HG02970 (cell line): ENCODE measurements at regions not wholly inside any gene's neighbourhood (a gene's known extent, or its start where the extent isn't known, plus 50 kb on each side); places are given as distances from the start of the nearest gene placed in this dataset.
"Not testable (repeated sequence)": the region's sequence is repeated elsewhere in the genome, so short reads cannot be mapped to it uniquely, and the experiment has no call there.

ENCODE experiments used
- ATAC-seq: cut with Tn5 transposase; IDR thresholded peaks from one replicate; pipeline ENCODE4 v1.9.1; 2021; ENCODE audit warnings: mild to moderate bottlenecking, moderate library complexity, moderate number of reproducible peaks; ENCODE audit not compliant: unreplicated experiment, low FRiP score

DNA sequence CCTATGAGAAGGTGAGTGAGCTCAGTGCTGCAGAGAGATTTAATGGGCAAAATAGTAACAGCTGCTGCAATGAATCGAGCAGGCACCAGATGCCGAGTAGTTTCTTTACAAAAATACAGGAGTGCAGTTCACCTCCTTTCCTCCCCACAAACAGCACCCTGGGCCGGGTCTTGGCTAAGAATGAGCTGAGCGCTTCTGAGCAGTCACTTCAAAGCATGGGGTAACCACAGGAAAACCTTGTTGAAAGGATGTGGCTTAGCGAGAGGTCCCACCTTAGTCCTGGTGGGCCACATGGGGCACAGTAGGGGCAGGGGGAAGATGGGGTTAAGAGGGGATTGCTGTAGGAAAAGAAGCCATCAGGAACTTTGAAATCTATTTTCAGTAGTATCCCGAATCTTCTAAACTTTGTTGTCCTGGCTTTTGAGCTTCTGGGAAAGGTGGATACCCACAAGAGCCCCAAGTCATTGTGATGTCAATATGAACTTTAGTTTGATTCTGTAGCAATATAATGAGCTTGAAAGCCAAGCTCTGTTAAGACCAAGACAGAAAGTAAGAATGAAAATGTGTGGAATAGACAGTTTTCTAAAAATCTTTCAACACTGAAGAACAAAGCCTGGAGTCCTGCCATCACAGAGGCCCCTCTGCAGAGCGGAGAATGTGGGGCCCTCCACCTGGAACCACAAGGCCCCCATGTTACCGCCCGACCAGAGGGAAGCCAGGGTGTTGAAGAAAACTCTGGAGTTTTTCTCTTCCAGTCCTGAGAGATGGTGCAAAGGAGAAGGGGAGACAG is 101.0 kb upstream of the ZNF236 start:
- ATAC-seq = no peak

DNA sequence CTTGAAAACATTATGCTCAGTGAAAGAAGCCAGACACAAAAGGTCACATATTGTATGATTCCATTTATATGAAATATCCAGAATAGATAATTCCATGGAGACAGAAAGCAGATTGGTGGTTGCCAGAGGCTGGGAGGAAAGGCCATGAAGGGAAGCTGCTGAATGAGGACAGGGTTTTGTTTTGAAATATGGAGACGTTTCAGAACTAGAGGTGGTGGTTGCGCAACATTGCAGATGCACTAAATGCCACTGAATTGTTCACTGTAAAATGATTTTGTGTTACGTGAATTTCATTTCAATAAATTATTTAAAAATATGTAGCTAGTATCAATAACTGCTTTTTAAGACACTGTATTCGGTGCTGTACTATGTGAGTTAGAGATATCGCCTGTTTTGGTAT is 101.7 kb upstream of the ZNF236 start:
- no peak for ATAC-seq

- ATAC-seq = no peak
These were observed 107.2 kb upstream of the ZNF236 start for GRCh38 chr18:76715012-76715610.

- no peak for ATAC-seq
These were observed 108.9 kb upstream of the ZNF236 start for GRCh38 chr18:76713432-76713831.

DNA sequence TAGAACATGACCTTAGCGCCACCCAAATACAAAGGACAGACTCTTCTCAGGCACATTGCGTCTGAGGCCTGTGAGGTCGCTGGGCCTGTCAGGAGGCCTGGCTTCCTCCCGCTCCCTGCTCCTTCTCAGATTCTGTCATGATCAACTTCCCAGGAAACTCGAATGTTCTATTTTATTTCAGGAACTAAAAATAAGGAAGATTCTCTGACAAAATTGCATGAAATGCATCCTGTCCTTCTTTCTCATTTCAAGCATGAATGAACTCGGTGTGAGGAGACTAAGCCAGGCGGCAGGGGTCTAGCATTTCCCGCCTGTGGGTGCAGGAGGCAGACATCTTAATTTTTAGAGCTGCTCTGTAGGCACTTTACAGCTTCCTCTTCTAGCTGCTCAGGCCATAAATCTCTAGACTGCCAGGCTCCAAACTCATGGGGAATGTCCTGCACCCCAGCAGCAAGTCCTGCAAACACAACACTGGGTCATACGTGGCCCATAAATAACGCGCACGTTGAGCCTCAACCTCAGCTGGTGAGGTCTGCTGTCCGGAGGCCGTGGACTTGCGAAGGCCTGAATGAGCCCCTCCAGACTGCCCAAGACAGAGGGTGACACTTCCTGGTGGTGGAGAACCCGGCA is 109.7 kb upstream of the ZNF236 start:
- no peak for ATAC-seq

DNA sequence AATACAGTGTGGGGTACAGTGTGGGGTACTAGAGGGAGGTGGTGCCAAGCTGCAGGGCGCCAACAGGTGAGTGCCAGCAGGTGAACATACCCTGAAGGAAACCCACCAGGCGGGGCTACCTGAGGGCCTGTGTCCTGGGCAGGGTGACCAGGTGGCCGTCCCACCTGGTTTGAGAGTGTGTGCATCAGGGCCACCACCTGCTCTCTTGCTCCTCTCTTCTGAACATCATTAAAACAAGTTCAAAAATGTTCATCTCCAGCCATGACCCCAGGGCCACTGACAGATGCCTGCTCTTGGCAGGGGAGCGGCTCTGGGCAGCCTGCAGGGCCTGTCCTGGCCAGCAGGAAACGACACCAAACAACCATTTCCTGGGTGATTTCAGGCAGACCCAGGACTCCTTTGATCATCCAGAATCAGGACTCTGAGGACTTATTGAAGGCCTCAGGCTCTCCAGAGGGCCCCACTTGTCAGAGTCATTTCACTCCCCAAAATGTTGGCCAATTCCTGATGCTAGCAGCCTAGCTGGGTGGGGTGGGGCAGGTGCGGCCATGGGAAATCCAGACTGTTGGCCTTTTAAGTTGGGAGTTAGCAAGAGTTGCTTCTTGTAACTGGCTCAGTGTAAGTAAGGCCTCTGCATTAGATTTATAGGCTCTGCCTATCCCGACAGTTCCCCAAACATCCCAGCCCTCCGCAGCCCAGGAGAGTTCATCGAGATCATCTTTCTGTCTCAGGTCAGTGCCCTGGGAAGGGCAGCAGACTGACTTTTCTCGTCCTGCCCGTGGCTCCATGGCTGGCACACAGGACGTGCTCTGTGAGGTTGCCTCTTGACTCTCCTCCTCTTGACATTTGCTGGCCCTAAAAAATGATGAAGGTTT is 111.5 kb upstream of the ZNF236 start:
- ATAC-seq = no peak

DNA sequence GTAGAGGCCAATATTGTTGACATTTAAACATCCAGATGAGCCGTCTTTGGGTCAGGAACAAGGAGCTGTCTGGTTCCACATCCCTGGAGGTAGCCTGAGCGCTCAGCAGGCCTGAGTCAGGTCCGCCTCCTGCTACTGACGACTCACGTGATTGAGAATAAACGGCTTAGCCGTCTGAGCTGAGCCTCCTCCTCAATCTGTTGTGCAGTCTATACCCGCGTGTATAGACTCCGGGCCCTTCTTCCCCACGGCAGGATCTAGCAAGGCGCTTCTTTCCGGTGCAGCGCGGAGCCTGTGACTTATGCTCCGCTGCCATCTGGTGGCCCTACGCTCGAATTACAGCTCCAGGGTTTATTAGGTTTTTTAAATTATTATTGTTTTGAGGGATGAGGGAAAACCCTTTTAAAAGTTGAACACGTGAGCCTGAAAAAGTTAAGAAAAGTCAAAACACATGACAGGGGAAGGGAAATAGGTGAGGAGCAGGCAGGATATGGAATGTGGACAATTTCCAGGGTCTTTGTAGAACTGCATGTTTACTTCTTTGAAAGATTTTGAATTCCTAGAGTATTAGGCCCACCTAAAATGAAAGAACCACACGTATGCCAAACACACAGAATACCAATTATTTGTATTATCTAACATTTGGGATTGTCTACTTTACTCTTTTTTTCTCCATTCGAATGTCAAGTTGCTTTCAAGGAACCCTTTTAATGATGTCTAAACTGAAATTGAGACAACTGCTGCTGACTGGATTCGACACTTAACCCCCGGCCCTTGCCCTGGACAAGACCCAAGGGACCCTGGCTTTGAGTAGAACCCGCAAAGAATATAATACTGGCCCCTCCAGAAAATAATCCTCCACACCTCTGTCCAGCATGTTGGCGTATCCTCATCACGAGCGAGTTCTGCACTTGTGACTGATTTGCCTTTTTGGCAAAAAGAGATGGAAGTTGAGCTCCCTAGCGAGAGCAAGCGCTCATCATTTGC is 112.4 kb upstream of the ZNF236 start:
- ATAC-seq = peak; percentile 72

DNA sequence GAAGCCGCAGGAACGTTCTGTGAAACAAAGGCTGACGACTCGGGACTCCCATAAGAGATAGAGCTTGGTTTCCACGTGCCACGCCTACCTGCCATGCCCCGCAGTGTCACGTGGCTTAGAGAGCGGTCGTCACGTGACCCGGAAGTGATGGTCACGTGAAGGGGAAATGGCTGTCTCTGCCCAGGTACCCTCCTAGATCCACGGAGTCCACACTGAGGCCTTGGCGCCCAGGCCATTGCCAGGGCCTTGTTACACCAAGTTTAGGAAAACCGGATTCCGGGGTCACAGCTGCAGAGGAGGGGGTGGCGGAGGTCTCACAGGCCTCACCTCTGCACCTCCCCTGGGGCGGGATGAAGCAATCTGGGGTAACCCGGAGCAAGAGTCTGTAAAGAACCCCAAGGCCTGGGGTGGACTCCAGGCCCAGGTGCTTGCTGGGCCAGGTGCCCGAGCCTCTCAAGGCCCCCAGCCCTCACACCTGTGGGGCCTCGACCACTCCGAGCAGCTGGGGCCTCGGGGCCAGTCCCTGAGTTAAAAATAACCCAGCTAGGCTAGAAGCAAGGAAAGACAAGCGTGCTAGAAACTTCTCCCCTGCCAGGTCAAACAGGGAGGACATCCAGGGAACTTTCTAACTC is 113.5 kb upstream of the ZNF236 start:
- no peak for ATAC-seq

GRCh38 chr18:76708071-76708721 is 114.2 kb upstream of the ZNF236 start:
- no peak for ATAC-seq

DNA sequence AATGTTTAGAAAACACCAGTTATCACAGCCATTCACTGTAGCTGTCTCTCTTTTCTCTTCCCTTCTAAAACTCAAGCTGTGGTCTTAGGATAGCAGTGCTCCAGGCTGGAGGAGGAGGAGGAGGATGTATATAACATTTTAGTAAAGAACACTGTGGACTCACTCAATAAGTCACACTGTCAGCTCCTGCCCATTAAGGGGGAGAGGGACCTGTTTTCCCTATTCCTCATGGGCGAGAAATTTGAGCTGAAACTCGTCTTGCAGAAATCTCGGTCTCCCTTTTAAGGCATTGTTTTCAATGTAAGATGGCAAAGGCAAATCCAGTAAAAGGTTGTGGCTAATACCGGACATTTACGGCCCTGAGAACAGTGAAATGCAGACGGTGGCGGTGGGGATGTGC is 114.8 kb upstream of the ZNF236 start:
- ATAC-seq = no peak

DNA sequence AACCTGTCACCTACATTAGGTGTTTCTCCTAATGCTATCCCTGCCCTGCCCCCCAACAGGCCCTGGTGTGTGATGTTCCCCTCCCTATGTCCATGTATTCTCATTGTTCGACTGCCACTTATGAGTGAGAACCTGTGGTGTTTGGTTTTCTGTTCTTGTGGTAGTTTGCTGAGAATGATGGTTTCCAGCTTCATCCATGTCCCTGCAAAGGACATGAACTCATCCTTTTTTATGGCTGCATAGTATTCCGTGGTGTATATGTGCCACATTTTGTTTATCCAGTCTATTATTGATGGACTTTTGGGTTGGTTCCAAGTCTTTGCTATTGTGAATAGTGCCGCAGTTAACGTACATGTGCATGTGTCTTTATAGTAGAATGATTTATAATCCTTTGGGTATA is 117.8 kb upstream of the ZNF236 start:
- ATAC-seq = not testable (repeated sequence)

DNA sequence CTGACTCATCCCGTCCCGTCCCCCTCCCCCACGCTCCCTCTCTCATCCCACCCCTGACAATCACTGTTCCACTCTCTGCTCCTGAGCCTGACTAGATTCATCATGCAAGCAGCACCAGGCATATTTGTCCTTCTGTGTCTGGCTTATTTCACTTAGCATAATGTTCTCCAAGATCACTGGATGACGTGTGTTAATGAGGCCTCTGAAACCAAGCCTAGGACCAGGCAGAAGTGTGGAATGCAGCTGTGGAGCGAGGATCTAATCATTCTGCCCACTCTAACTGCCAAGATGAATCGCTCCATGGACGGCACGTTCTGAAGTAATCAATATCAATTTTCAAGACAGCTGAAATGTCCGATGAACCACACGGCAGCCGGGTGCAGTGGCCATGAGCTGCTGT is 122.4 kb upstream of the ZNF236 start:
- ATAC-seq = no peak

- no peak for ATAC-seq
These were observed 124.9 kb upstream of the ZNF236 start for GRCh38 chr18:76697441-76697901.

- no peak for ATAC-seq
These were observed 130.6 kb upstream of the ZNF236 start for GRCh38 chr18:76691800-76692199.

GRCh38 chr18:76689646-76690264 is 132.6 kb upstream of the ZNF236 start:
- no peak for ATAC-seq

DNA sequence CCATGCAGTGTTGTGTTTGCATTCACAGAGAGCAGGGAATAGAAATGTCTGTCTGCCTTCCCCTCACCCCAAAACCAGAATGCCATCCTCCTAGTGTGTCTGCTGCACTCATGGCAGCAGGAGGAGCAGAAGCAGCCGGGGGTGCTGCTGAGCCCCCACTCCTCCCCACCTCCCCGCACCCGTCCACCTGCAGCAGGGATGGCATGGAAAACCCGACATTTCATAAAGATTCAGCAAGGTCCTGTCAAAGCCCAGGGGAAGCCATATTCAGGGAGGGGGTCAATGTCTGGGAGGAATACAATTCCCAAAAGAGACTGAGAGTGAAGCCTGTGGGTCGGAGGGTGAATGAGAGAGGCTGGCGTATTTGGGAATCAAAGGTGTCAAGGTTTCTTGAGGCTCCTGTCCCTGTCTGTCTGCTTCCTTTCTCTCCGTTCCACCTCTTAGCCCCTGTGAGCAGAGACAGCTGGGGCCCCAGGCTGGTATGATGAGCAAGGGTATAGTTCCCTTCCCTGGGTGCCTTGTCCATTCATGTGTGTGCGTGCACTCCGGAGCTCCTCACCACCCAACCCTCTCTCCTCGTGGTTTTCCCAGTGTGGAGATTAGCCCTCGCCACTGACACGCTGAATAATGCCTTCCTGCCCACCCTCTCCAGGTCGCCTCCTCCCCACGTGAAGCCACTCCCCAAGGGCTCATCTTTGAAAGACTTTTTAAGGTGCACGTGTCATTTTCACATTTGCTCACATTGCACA is 133.5 kb upstream of the ZNF236 start:
- ATAC-seq = no peak

DNA sequence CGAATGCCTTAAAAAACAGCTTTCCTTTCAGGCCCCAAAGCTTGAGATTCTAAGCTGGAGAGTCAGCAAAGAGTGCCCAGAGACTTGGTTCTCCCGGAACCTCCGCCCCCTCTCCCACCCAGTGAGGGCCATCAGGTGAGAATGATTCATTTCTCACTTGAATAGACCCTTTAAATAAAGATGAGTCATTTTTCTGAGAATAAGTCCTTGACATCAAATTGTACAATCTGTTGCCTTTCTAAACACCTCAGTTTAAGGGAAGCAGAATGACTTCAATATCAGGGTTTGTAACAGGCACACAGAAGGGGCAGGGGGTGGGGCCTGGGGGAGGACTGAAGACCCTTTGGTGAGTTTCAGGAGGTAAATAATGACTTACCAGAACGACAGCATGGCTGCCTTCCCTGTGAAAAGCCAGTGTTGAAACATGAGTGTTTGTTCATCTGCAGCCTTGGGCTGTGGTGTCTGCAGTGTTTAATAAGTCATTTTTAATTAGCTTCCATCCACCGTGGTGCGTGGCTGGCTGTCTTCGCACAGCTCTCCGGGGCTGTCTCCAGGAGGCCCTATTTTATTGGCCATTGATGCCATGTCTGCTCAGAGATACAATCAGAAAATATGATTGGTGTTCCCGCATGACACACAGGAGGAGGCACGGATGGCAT is 134.9 kb upstream of the ZNF236 start:
- no peak for ATAC-seq
